Mesendoderm (in vitro differentiated cells): ENCODE measurements at regions not wholly inside any gene's neighbourhood (a gene's known extent, or its start where the extent isn't known, plus 50 kb on each side); places are given as distances from the start of the nearest gene placed in this dataset.
A peak's percentile ranks its signal among the peaks of the same experiment; 100 is the strongest.

Experiments
- DNase-seq: peaks from one replicate; pipeline ENCODE4 v3.0.0; 2013
- H2AK5ac ChIP-seq: 2 replicates; pipeline ENCODE4 v1.6.1; 2013; ENCODE audit warnings: low read length, inconsistent platforms
- H2BK120ac ChIP-seq: 2 replicates; pipeline ENCODE4 v1.6.1; 2013; ENCODE audit warnings: low read depth, mild to moderate bottlenecking, low read length, moderate library complexity, mixed read lengths
- H2BK15ac ChIP-seq: replicated peaks from 2 replicates; pipeline ENCODE4 v1.6.1; 2013; ENCODE audit warnings: low read depth, mild to moderate bottlenecking, moderate library complexity
- H2BK5ac ChIP-seq: 2 replicates; pipeline ENCODE4 v1.6.1; 2013; ENCODE audit warnings: low read length, inconsistent platforms
- H3K18ac ChIP-seq: 2 replicates; pipeline ENCODE4 v1.6.1; 2013; ENCODE audit warnings: mild to moderate bottlenecking, low read length, mixed read lengths
- H3K23ac ChIP-seq: one replicate; pipeline ENCODE4 v1.6.1; 2013; ENCODE audit warnings: low read length
- H3K27ac ChIP-seq: 2 replicates; pipeline ENCODE4 v1.5.1; 2013; ENCODE audit warnings: low read depth, mild to moderate bottlenecking, inconsistent platforms, low read length, moderate library complexity
- H3K27me3 ChIP-seq: 2 replicates; pipeline ENCODE4 v1.6.1; 2013; ENCODE audit warnings: low read length, control low read depth, mild to moderate bottlenecking, inconsistent platforms; ENCODE audit not compliant: insufficient read depth, poor library complexity
- H3K36me3 ChIP-seq: 2 replicates; pipeline ENCODE4 v1.6.1; 2013; ENCODE audit warnings: low read length, inconsistent platforms; ENCODE audit not compliant: control insufficient read depth, insufficient read depth
- H3K4ac ChIP-seq: one replicate; pipeline ENCODE4 v1.6.1; 2013; ENCODE audit warnings: low read depth, mild to moderate bottlenecking, low read length, moderate library complexity
- H3K4me1 ChIP-seq: 2 replicates; pipeline ENCODE4 v1.6.1; 2013; ENCODE audit warnings: low read depth, low read length, inconsistent platforms; ENCODE audit not compliant: control insufficient read depth
- H3K4me2 ChIP-seq: 2 replicates; pipeline ENCODE4 v1.6.1; 2013; ENCODE audit warnings: low read length
- H3K4me3 ChIP-seq: 2 replicates; pipeline ENCODE4 v1.5.1; 2013; ENCODE audit warnings: mild to moderate bottlenecking, low read length
- H3K56ac ChIP-seq: one replicate; pipeline ENCODE4 v1.6.1; 2013; ENCODE audit warnings: low read length
- H3K79me1 ChIP-seq: 2 replicates; pipeline ENCODE4 v1.6.1; 2013; ENCODE audit warnings: low read length, inconsistent platforms
- H3K79me2 ChIP-seq: 2 replicates; pipeline ENCODE4 v1.6.1; 2013; ENCODE audit warnings: mild to moderate bottlenecking, low read length; ENCODE audit not compliant: control insufficient read depth, insufficient read depth
- H3K9ac ChIP-seq: 2 replicates; pipeline ENCODE4 v1.6.1; 2013; ENCODE audit warnings: low read length, inconsistent platforms
- H4K5ac ChIP-seq: one replicate; pipeline ENCODE4 v1.6.1; 2013; ENCODE audit warnings: low read length
- H4K8ac ChIP-seq: one replicate; pipeline ENCODE4 v1.6.1; 2013; ENCODE audit warnings: low read depth, mild to moderate bottlenecking, control low read depth, low read length, moderate library complexity
- WGBS: extraction: QIAGEN DNeasy Blood & Tissue Kit; methylation state at CpG from one replicate; pipeline ENCODE4 v1.1.7; 2013; ENCODE audit warnings: low lambda C conversion rate, missing lambda C conversion rate; ENCODE audit not compliant: insufficient coverage; ENCODE audit errors: extremely low coverage; 5-methylcytosine and 5-hydroxymethylcytosine counted together

- DNase-seq = no peak
- no peak overlapping the region for H2BK120ac ChIP-seq
Measured at GRCh38 chrX:69554321-69554947, 50.3 kb downstream of the NALF2 start.

GRCh38 chrX:69555481-69556041 is 51.4 kb downstream of the NALF2 start:
- Histone ChIP-seq H3K9ac (peak overlapping the region; percentile 60), H4K5ac (no peak overlapping the region), H2BK15ac (no peak overlapping the region), H3K23ac (no peak overlapping the region), H3K4me3 (no peak overlapping the region), H2BK5ac (no peak overlapping the region), H2AK5ac (no peak overlapping the region), H3K4ac (no peak overlapping the region), H3K4me2 (no peak overlapping the region), H3K27ac (peak overlapping the region; percentile 31), H3K4me1 (peaks cover 6% of the 10 kb centered on the region), H3K79me1 (no peaks in the 10 kb centered on the region), H4K8ac (no peak overlapping the region), H3K56ac (peak overlapping the region; percentile 85), H2BK120ac (no peak overlapping the region), H3K27me3 (no peaks in the 10 kb centered on the region), H3K79me2 (no peaks in the 10 kb centered on the region), H3K18ac (peak overlapping the region; percentile 89), H3K36me3 (no peaks in the 10 kb centered on the region)
- DNase-seq = peak; percentile 14
- WGBS = no CpG with 5 or more reads among the region's 6 CpGs

More at GRCh38 chrX:69554321-69554947, 50.3 kb downstream of the NALF2 start:
- no peak overlapping the region for H3K9ac ChIP-seq
- H3K23ac ChIP-seq = no peak overlapping the region
- H3K79me2 ChIP-seq = no peaks in the 10 kb centered on the region
- no peak overlapping the region for H2AK5ac ChIP-seq
- H3K4me1 ChIP-seq = peaks cover 6% of the 10 kb centered on the region
- H3K4me2 ChIP-seq = no peak overlapping the region
- H3K27me3 ChIP-seq = no peaks in the 10 kb centered on the region
- H2BK15ac ChIP-seq = no peak overlapping the region
- no peak overlapping the region for H4K8ac ChIP-seq
- no peak overlapping the region for H3K27ac ChIP-seq
- no peak overlapping the region for H2BK5ac ChIP-seq
- no peaks in the 10 kb centered on the region for H3K36me3 ChIP-seq
- H3K4ac ChIP-seq = no peak overlapping the region
- H3K79me1 ChIP-seq = no peaks in the 10 kb centered on the region
- no peak overlapping the region for H3K18ac ChIP-seq
- H3K56ac ChIP-seq = no peak overlapping the region
- no CpG with 5 or more reads among the region's 4 CpGs for WGBS
- no peak overlapping the region for H4K5ac ChIP-seq
- no peak overlapping the region for H3K4me3 ChIP-seq

- no peak overlapping the region for H3K4me3 ChIP-seq
- no peaks in the 10 kb centered on the region for H3K79me2 ChIP-seq
- H3K36me3 ChIP-seq = no peaks in the 10 kb centered on the region
- H4K5ac ChIP-seq = peak overlapping the region; percentile 71
- H3K4me1 ChIP-seq = peaks cover 6% of the 10 kb centered on the region
- no peak overlapping the region for H4K8ac ChIP-seq
- peak overlapping the region; percentile 87 for H2BK5ac ChIP-seq
- no peak overlapping the region for H3K4ac ChIP-seq
- no CpG with 5 or more reads among the region's 16 CpGs for WGBS
- no peak overlapping the region for H2BK15ac ChIP-seq
- no peak overlapping the region for H2AK5ac ChIP-seq
- H2BK120ac ChIP-seq = no peak overlapping the region
- H3K27ac ChIP-seq = peak overlapping the region; percentile 62
- H3K23ac ChIP-seq = no peak overlapping the region
- no peak overlapping the region for H3K4me2 ChIP-seq
- DNase-seq = peak; percentile 99
- peak overlapping the region; percentile 89 for H3K18ac ChIP-seq
- peak overlapping the region; percentile 85 for H3K56ac ChIP-seq
- H3K79me1 ChIP-seq = no peaks in the 10 kb centered on the region
- no peaks in the 10 kb centered on the region for H3K27me3 ChIP-seq
- H3K9ac ChIP-seq = peak overlapping the region; percentile 60
Measured at GRCh38 chrX:69556060-69557011, 52.2 kb downstream of the NALF2 start.

- H3K4me2 ChIP-seq = no peak overlapping the region
- H3K23ac ChIP-seq = no peak overlapping the region
- no peak overlapping the region for H3K4ac ChIP-seq
- no peaks in the 10 kb centered on the region for H3K4me1 ChIP-seq
- no peak overlapping the region for H2BK5ac ChIP-seq
- no peaks in the 10 kb centered on the region for H3K79me1 ChIP-seq
- no peak overlapping the region for H4K5ac ChIP-seq
- H2BK15ac ChIP-seq = no peak overlapping the region
- no peak overlapping the region for H3K9ac ChIP-seq
- H3K18ac ChIP-seq = no peak overlapping the region
- no peaks in the 10 kb centered on the region for H3K79me2 ChIP-seq
- H3K27me3 ChIP-seq = no peaks in the 10 kb centered on the region
- no peak overlapping the region for H3K56ac ChIP-seq
- H3K4me3 ChIP-seq = no peak overlapping the region
- no peak overlapping the region for H2BK120ac ChIP-seq
- no peaks in the 10 kb centered on the region for H3K36me3 ChIP-seq
- no peak overlapping the region for H3K27ac ChIP-seq
- H2AK5ac ChIP-seq = no peak overlapping the region
- peak; percentile 58 for DNase-seq
- no CpG with 5 or more reads among the region's 1 CpG for WGBS
- no peak overlapping the region for H4K8ac ChIP-seq
Measured at GRCh38 chrX:69562904-69563578, 52.9 kb upstream of the EDA start.

GRCh38 chrX:69564665-69565064 is 51.2 kb upstream of the EDA start:
- Histone ChIP-seq H3K4me2 (no peak overlapping the region), H4K8ac (no peak overlapping the region), H3K23ac (no peak overlapping the region), H3K79me2 (no peaks in the 10 kb centered on the region), H3K4me3 (no peak overlapping the region), H3K79me1 (no peaks in the 10 kb centered on the region), H2BK5ac (no peak overlapping the region), H3K9ac (no peak overlapping the region), H2BK15ac (no peak overlapping the region), H4K5ac (no peak overlapping the region), H3K56ac (peak overlapping the region; percentile 60), H3K36me3 (no peaks in the 10 kb centered on the region), H2AK5ac (no peak overlapping the region), H2BK120ac (no peak overlapping the region), H3K4me1 (peaks cover 2% of the 10 kb centered on the region), H3K27ac (peak overlapping the region; percentile 11), H3K27me3 (no peaks in the 10 kb centered on the region), H3K4ac (no peak overlapping the region), H3K18ac (no peak overlapping the region)
- no peak for DNase-seq
- no CpG with 5 or more reads among the region's 2 CpGs for WGBS
